ENCODE measurements at regions not wholly inside any gene's neighbourhood (a gene's known extent, or its start where the extent isn't known, plus 50 kb on each side); places are given as distances from the start of the nearest gene placed in this dataset.

GRCh38 chr5:124039410-124039809, 527.4 kb downstream of the CSNK1G3 start:
- intact Hi-C loops (cut with micrococcal nuclease): no loop called here
- H3K9me3 Mint-ChIP-seq: peaks cover 3 to 14% (median 8%) of the 10 kb centered on the region in 7 donors

GRCh38 chr5:124036786-124037185, 524.8 kb downstream of the CSNK1G3 start:
- Mint-ChIP-seq H3K4me3 (no peak overlapping the region), H3K9me3 (peaks cover 3 to 11% (median 4%) of the 10 kb centered on the region in 7 donors), H3K27ac (no peak overlapping the region), H3K27me3 (ENCODE audit: low read depth in 3 of 3) (no peaks in the 10 kb centered on the region), H3K4me1 (peaks cover 2% of the 10 kb centered on the region), H3K36me3 (no peaks in the 10 kb centered on the region)
- no peak for TF ChIP-seq CTCF (IDR thresholded peaks at IDR 0.05)
- H3K4me1 ChIP-seq (ENCODE audit: control insufficient read depth in 1 of 2, insufficient read depth in 2 of 2, low read length in 2 of 2): no peaks in the 10 kb centered on the region
- H2AFZ ChIP-seq (ENCODE audit: insufficient read depth, low read depth, low read length, poor library complexity, severe bottlenecking): no peak overlapping the region
- intact Hi-C loops (cut with micrococcal nuclease): no loop called here
- H3K9me3 ChIP-seq (replicated peaks in 1 of 2; ENCODE audit: control insufficient read depth in 1 of 2, insufficient read depth in 1 of 2, low read length in 2 of 2): peaks cover 0 to 3% of the 10 kb centered on the region in 2 donors
- no peak overlapping the region for H3K4me3 ChIP-seq (replicated peaks in 1 of 3; ENCODE audit: low read depth in 2 of 3, low read length in 3 of 3)
- H3K36me3 ChIP-seq (replicated peaks in 1 of 2; ENCODE audit: control insufficient read depth in 1 of 2, insufficient read depth in 2 of 2, low read length in 2 of 2): no peaks in the 10 kb centered on the region
- no peak for DNase-seq
- no peaks in the 10 kb centered on the region for H4K20me1 ChIP-seq (ENCODE audit: insufficient read depth, low read length)
- H3K27me3 ChIP-seq (ENCODE audit: control insufficient read depth in 2 of 2, insufficient read depth in 2 of 2, low read length in 2 of 2): no peaks in the 10 kb centered on the region
- H3K27ac ChIP-seq (ENCODE audit: low read depth in 1 of 2, low read length in 2 of 2): no peak overlapping the region
- no peak overlapping the region for H3K9ac ChIP-seq (ENCODE audit: insufficient read depth, low read length, poor library complexity, severe bottlenecking)
- no peak overlapping the region for H3K4me2 ChIP-seq (replicated peaks; ENCODE audit: extremely low read depth, low read length, poor library complexity, severe bottlenecking)
- H3K79me2 ChIP-seq (ENCODE audit: insufficient read depth, low read length): no peaks in the 10 kb centered on the region

More at GRCh38 chr5:124039410-124039809, 527.4 kb downstream of the CSNK1G3 start:
- DNase-seq: no peak
- H3K4me2 ChIP-seq (replicated peaks; ENCODE audit: extremely low read depth, low read length, poor library complexity, severe bottlenecking): no peak overlapping the region
- H3K4me1 ChIP-seq (ENCODE audit: control insufficient read depth in 1 of 2, insufficient read depth in 2 of 2, low read length in 2 of 2): no peaks in the 10 kb centered on the region
- no peaks in the 10 kb centered on the region for H3K27me3 ChIP-seq (ENCODE audit: control insufficient read depth in 2 of 2, insufficient read depth in 2 of 2, low read length in 2 of 2)
- Mint-ChIP-seq H3K4me3 (no peak overlapping the region), H3K4me1 (no peaks in the 10 kb centered on the region), H3K27me3 (ENCODE audit: low read depth in 3 of 3) (no peaks in the 10 kb centered on the region), H3K36me3 (no peaks in the 10 kb centered on the region), H3K27ac (no peak overlapping the region)
- no peak overlapping the region for H3K9ac ChIP-seq (ENCODE audit: insufficient read depth, low read length, poor library complexity, severe bottlenecking)
- H3K9me3 ChIP-seq (replicated peaks in 1 of 2; ENCODE audit: control insufficient read depth in 1 of 2, insufficient read depth in 1 of 2, low read length in 2 of 2): peaks cover 0 to 12% of the 10 kb centered on the region in 2 donors
- no peaks in the 10 kb centered on the region for H3K36me3 ChIP-seq (replicated peaks in 1 of 2; ENCODE audit: control insufficient read depth in 1 of 2, insufficient read depth in 2 of 2, low read length in 2 of 2)
- H3K4me3 ChIP-seq (replicated peaks in 1 of 3; ENCODE audit: low read depth in 2 of 3, low read length in 3 of 3): no peak overlapping the region
- no CpG with 5 or more reads among the region's 1 CpG for WGBS (ENCODE audit: insufficient coverage)
- H3K27ac ChIP-seq (ENCODE audit: low read depth in 1 of 2, low read length in 2 of 2): no peak overlapping the region
- no peak for TF ChIP-seq CTCF (IDR thresholded peaks at IDR 0.05)
- no peaks in the 10 kb centered on the region for H3K79me2 ChIP-seq (ENCODE audit: insufficient read depth, low read length)
- no peaks in the 10 kb centered on the region for H4K20me1 ChIP-seq (ENCODE audit: insufficient read depth, low read length)
- H2AFZ ChIP-seq (ENCODE audit: insufficient read depth, low read depth, low read length, poor library complexity, severe bottlenecking): no peak overlapping the region

All from CD14-positive monocyte (primary cell).